Renal cortex interstitium (tissue), 11 donors: ENCODE measurements at regions not wholly inside any gene's neighbourhood (a gene's known extent, or its start where the extent isn't known, plus 50 kb on each side); places are given as distances from the start of the nearest gene placed in this dataset.

Source experiments
- DNase-seq, 11 donors: peaks; one replicate each; pipeline ENCODE4 v3.0.0-alpha.2; 2013; ENCODE audit warnings: low read depth in 9 of 11, low spot score in 4 of 11; ENCODE audit errors: extremely low read depth in 1 of 11

DNA sequence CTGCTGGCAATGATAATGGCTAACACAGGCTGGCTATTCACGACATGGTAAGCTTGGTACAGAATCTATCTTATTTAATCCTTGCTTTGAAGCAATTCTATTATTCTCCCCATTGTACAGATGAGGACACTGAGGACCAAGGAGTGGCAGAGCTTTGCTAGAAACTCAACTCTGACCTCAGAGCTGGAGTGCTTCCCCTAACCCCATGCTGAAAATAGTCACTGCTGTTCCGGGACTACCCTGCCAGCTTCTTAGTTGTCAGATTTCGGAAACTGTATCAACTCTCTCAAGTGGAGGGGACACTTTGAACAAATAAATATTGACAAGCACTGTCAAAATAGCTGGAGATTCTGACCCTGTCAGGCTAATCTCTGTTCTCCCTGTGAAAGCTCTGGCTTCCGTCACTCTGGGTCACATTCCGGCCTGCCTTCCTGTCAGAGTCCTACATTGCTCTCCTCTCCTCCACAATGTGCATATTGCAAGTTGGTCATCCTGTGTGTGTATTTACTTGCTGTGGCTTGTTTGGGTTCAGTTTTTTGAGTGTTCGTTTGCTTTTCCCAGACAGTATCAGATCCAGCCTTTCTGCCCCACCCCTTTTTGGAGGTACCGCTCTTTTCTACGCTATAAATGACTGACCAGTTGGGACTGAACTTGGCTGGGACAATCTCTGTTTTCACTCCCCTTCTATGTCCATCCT, 134.3 kb upstream of the MAP1B start:
- no peak for DNase-seq

DNA sequence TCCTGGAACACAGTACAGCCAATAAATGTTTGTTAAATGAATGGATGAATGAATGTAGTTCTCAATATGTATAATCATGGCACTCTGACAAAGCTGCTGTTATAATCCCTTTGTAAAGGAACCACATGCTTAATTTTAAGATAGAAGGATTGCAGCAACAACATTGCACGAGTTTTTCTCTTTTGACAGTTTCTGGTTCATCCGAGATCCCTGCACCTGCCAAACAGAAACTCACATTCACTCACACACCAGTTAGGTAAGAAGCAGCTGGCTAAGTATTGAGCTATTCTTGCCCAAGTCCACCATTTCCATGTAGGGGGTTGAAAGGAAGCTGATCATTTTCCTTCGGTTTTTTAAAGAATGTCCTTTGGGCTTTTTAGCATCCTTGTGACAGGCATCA, 133.7 kb upstream of the MAP1B start:
- no peak for DNase-seq

DNA sequence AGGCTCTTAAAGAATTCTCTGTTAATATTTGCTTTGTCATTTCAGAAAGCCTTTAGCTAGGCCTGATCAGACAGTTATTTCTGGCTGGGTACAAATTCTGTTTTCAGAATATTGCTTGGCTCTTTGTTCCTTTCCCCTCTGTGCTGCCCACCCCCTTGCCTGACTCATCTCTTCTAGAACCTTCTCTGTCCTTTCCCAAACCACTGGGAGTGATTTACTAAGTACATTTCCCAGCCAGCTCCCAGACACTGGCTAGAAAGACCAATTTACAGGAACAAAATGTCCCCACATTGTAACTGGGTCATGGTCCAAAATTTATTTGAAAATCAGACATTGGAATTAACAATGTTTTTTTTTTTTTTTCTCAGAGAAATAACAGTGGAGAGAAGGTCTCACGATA, 133.1 kb upstream of the MAP1B start:
- no peak for DNase-seq

DNA sequence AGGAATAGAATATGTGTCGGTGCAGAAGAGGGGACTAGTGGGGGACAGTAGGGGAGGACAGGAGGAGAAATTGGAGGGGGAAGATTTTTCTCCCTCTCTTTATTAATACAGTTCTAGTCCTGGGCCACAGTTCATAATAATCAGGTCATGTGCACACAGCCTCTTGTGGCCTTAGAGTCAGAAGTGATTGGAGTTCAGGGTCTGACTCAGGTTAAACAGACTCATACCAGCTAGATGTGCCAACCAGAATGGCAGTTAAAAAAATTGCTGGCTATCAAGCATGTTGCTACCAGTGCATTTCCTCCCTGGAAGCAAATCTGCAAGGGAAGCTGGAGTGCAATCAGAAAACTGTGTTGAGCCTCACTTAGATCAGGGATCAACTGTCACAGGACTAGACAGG, 132.7 kb upstream of the MAP1B start:
- no peak for DNase-seq

DNA sequence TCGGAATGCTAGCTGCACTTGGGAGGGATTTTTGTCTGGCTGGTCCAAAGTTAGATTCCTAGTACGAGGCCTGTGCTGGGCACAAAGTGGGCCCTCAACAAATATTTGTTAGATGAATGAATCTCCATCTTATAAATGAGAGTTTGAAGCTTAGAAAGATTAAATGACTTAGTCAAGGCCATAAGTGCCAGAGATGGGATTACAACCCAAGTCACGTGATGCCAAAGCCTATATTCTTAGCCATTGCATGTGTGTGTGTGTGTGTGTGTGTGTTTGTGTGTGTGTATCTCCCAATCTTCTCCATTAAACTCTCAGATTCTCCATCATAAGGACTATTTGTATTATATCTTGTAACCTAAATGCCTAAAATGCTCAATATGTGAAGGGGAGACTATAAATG, 130.8 kb upstream of the MAP1B start:
- DNase-seq: no peak

DNA sequence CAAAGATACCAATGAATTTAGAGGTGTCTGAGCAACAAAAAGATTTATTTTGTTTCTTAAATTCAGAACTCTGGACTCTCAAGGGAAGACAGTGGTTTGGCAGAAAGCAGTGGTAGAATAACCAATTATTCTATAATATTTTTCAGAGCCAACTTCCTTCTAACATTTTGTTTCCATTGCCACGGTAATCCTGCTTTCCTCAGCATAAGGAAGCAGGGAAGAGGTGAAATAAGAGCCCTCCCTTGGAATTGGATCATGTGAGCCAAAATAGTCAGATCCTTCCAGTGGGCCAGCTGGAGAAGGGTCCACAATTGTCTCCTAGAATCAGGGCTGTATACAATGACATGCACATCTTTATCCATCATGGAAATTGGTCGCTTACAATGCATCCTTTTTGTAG, 130.0 kb upstream of the MAP1B start:
- DNase-seq: no peak

DNA sequence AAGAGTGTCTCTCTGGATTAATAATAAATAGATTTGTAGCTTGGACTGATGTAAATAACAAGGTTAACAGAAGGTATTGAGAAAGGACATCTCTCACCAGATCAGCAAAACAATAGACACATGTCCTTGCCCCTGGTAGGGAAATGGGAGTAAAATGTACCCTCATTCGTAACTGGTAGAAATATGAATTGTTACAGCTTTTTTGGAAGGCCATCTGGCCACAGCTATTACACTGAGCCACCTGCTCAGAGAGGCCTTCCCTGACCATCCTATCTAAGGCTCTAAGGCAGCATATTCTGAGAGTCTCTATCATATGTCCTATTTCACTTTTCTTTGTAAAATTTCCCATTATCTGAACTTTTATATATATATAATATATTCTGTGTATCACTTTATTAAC, 129.1 kb upstream of the MAP1B start:
- DNase-seq: no peak

DNA sequence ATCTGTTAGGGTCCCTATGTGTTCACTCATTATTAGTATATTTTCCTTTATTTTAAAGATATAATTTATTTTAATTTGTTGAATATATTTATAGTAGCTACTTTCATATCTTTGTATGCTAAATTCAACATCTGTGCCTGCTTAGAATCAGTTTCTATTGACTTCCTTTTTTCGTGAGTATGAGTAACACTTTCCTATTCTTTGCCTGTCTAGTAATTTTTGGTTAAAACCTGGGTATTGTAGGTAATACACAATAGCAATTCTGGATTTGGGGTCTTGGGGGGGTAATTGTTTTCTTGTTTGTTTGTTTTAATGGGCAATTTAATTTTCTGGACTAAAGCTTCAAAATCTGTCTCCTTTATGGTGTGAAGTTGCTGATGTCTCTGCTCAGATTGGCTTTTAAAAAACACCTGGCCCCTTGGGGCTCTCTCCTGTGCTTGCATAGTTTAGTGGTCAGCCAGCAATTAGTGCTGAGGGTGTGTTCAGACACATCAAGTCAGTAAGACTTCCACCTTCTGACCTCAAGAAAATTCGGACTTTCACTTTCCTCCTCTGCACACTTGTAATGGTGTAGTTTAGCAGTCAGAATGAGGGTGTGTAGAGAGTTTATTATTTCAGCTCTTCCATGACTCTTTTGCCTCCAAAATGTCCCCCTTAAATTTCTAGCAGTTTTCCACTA, 124.4 kb upstream of the MAP1B start:
- DNase-seq: no peak

DNA sequence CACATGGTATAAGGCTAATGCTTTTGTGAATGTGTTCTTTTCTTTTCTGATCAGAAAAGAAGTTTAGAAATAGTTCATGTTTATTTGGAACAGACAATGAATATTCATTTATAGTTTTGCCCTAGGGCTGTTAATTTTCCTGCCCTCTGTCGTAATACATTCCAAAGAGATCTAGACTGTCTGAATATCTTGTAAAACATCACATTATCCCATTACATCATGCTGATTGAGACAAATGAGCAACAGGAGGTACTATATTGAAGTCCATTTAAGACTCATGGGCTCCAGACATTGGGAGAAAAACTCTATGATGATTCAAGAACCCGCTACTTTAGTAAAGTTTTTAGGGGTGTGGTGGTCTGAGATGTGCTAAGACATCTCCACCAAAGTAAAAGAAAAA, 121.2 kb upstream of the MAP1B start:
- DNase-seq: no peak

DNA sequence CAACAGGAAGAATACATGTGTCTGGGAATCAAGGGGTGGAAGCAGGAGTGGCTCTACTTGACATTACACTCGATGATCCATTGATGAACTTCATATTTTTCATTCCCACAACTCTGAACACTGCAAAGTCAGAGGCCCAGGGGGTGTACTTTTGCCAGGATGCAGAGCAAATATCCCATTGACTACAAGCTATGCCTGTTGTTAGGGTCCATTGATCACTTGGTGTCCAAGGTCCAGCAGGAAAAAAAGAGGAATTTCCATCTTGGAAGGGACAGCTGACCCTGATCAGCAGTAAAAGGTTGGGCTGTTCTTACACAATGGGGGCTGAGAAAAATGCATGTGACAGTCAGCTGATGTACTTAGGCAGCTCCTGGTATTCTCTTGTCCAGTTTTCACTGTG, 118.5 kb upstream of the MAP1B start:
- DNase-seq: no peak

DNA sequence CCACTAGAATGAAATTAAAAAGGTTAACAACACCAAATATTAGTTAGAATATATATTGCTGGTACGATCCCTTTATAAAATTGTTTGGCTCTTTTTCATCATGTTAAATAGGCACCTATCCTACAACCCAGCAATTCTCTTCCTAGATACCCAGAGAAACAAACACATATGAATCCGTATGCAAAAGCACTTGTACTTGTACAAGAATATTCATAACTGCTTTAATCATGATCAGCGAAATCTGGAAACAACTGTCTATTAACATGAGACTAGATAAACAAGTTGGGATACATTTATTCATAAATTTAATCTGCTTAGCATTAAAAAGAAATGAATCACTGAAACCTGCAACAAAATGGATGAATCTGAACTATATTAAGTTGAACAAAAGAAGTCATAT, 113.7 kb upstream of the MAP1B start:
- no peak for DNase-seq

DNA sequence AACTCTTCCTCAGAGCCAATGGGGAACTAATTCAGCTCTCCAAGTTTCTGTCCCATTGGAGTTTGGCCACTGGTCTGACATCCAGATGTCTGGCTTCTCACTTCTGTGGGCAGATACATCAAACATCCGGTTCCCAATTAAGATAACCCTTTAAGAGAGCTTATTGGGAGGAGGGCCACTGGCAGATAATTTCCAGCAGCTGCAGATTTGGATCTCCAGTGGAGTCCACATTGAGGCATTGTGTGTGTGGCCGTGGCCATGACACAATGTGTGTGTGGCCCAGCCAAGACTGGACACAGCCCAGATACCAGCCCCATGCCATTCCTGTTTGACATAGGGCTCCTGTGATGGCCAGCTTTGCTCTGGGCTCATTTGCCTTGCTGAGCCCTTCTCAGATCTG, 110.5 kb upstream of the MAP1B start:
- no peak for DNase-seq

DNA sequence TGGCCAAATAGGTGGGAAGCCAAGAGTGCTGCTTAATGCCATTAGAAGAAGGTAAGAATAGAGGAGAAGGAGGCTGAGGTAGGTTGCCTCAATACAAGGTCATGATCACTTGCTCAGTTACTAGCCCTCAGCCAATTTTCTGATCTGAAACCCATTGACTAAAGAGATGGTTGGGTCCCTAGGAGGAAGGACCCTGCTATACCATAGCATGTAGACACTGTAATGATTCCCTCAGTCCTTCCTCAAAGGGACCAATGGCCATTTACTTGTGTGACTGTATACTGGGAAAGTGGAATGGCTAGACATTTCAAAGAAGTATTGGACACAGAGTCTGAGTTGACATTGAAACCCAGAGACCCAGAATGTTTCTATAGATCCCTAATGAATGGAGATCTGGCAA, 108.5 kb upstream of the MAP1B start:
- DNase-seq: no peak

DNA sequence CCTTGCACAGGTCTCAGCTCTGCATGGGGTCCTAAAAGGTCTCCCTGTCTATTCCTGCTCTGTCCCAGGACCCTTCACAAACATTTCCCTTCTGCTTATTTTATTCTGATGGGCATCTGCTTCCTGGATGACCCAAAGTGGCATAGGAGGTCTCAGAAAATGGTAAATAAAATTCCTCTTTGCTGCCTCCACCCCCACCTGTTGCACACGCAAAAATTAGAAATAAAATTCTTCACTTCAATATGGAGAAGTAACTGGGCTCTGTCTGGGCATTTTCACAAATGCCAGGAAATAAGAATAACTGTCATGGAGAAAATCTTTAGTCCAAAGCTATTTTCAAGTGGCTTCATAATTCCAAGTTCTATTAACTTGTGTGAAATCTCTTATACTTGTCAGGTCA, 106.6 kb upstream of the MAP1B start:
- no peak for DNase-seq

DNA sequence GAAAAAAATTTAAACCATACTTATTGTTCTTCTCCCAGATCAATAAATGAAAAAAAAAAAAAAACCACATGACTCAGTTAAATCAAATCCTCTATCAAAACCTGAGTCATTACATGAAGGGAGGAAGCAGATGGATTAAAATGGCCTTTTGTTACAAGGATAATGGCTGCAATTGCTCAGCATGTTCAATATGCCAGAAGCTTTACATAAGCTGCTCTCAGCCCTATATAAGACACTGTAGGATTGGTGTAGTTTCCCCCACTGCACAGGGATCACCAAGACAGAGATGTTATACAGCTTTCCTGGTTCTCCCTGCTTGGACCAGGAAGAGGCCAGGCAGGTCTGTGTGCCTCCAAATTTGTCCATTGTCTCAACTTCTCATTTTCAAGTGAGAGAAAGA, 101.6 kb upstream of the MAP1B start:
- DNase-seq: no peak

DNA sequence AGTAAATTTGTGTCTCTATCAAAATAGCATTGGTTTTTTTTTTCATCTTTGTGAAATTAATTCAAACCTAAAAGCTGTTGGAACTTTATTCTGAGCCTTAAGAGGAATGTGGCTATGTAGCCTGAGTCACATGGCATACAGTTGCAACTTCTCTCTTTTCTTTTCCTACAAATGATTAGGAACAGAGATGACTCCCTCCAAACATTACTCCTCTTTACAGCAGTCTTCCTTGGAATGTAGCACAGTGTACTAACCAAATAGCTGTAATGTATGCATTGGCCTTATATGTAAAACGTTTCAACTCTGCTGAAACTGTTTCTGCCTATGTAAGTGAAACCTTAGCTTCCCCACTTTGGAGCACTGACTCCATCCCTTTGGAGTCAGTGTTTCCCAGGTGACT, 100.9 kb upstream of the MAP1B start:
- DNase-seq: no peak

DNA sequence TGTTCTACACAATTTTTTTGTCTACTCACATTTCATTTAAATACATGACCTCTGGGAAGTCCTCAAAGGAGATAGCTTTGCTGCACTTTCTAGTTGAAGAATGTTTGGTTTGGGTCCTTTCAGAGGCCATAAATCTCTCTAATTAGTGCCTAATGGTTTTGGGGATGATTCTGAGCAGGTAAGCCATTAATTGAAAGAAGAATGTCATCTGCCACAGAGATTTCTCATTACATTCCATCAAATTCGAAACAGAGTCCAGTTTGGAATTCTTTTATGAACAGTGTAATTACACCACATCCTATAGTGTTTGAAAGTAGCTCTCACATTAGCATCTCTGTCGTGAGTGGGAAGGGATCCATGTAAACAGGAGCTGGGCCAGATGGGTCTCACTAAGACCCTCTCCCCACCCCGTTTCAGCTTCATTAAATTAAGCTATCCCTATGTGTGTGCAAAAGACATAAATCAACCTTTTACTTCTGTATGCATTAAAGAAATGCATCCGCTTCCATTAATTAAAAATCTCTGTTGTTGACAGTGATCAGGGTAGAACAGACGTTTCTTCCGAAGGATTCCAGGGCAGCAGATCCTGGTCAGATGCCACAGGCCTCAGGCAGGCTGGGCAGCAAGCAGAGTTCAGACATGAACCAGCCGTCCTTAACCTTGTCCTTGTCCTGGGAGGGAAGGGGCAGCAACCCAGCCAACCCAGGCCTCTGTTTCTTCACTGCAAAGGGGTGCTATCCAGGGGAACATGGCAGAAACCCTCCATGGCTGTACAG, 99.8 kb upstream of the MAP1B start:
- no peak for DNase-seq

DNA sequence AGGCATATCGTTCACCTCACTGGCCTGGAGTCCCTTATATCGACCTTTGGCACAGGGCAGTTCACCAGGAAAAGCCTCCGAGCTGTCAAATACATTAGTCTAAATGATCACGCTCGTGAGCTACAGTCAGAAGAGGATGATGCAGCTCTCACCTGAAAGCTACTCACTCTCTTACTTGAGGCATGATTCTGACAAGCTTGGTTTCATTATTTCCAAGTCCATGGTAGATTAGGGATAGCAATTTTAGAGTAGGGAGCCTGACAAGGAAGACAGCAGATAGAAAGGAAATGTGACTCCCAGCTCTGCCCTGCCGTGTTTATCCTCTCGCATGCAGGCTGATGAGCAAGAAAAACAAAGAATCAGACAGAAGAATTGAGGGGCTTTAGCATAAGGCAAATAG, 98.0 kb upstream of the MAP1B start:
- DNase-seq: no peak

DNA sequence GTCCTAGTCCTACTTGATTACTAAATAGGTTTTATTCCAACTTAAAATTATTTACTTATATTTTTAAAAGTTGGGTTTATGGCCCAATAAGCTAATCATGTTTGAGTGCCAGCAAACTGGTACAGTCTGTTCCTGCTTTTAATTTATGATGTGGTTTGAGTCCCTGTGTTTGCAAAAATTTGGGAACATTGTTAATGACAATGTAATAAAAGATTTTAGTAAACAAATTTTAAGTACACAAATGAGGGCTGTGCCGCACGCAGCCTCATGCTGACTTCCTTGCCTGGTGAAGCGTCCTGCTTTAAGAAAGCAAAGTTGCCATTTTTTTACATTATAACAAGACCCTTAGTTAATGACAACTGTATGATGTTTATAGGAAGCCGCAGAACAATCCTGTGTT, 96.8 kb upstream of the MAP1B start:
- DNase-seq: no peak

DNA sequence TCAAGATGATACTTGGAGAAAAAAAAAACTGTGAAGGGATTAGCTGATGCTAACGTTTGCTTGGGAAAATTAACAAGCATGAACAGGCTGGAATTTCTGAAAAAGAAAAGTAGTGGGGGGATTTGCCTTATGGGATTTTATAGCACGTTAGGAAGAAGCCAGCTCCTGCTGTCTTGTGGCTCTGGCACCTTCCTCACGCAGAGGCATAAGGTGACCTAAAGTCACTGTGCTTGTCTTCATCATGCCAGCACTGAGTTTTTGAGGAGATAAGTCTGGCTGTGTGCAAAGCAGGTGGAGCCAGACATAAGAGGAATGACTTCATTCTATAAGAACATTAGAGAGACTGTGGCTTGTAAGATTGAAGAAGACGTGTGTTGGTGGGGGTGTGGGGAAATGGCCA, 94.4 kb upstream of the MAP1B start:
- no peak for DNase-seq
